B cell (primary cell): ENCODE measurements at regions not wholly inside any gene's neighbourhood (a gene's known extent, or its start where the extent isn't known, plus 50 kb on each side); places are given as distances from the start of the nearest gene placed in this dataset.

ENCODE experiments used
- EZH2 ChIP-seq: IDR thresholded peaks from 2 replicates; pipeline ENCODE4 v1.6.1; 2012; ENCODE audit warnings: borderline replicate concordance, low read depth, mild to moderate bottlenecking, moderate library complexity, low read length; ENCODE audit not compliant: insufficient read depth, poor library complexity, severe bottlenecking
- TF ChIP-seq, protein P1 (sequence below): fragments of 200-600 bp; IDR thresholded peaks from one replicate; pipeline ENCODE4 v1.8.0; 2022; ENCODE audit warnings: antibody characterized with exemption, mild to moderate bottlenecking

DNA sequence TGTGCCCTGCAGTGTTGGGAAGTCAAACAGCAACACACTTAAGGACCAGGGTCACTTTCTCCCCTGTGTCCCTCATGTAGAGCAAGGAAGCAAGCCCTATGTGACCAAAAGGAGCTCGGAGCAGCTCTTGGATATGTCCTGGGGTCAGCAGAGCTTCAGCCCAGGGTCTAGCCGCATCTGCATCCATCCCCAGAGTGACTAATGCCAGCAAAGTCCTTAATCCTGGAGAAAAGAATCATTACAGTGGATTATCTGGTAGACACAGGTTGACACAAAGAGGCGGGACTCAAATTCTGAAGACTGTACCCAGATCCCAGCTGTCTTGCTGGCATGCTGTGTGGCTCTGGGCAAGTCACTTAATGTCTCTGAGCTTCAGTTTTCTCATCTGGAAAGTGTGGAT lies 239.1 kb upstream of the PWP1 start:
- TF ChIP-seq, protein P1, sequence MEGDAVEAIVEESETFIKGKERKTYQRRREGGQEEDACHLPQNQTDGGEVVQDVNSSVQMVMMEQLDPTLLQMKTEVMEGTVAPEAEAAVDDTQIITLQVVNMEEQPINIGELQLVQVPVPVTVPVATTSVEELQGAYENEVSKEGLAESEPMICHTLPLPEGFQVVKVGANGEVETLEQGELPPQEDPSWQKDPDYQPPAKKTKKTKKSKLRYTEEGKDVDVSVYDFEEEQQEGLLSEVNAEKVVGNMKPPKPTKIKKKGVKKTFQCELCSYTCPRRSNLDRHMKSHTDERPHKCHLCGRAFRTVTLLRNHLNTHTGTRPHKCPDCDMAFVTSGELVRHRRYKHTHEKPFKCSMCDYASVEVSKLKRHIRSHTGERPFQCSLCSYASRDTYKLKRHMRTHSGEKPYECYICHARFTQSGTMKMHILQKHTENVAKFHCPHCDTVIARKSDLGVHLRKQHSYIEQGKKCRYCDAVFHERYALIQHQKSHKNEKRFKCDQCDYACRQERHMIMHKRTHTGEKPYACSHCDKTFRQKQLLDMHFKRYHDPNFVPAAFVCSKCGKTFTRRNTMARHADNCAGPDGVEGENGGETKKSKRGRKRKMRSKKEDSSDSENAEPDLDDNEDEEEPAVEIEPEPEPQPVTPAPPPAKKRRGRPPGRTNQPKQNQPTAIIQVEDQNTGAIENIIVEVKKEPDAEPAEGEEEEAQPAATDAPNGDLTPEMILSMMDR, result no peak
- no peak for TF ChIP-seq EZH2
